Esophagus muscularis mucosa (tissue), 3 donors: ENCODE measurements at regions not wholly inside any gene's neighbourhood (a gene's known extent, or its start where the extent isn't known, plus 50 kb on each side); places are given as distances from the start of the nearest gene placed in this dataset.

ENCODE experiments used
- POLR2A ChIP-seq: fragments of 450-650 bp; IDR thresholded peaks from one replicate; pipeline ENCODE4 v1.6.1; 2017; ENCODE audit warnings: antibody characterized with exemption, moderate library complexity, mild to moderate bottlenecking, low read depth
- POLR2AphosphoS5 ChIP-seq, 2 donors: sonication (generic); formaldehyde crosslinking; IDR thresholded peaks; one replicate each; pipeline ENCODE4 v1.6.1; 2017; ENCODE audit warnings: antibody characterized with exemption in 2 of 2
- TF ChIP-seq, protein P1 (sequence below), 3 experiments: fragments of 200-600 bp in 2 of 3; fragments of 450-650 bp in 1 of 3; sonication (generic) in 2 of 3; IDR thresholded peaks; one replicate each; pipeline ENCODE4 v1.5.1; 2017 to 2019; ENCODE audit warnings: antibody characterized with exemption in 3 of 3, mild to moderate bottlenecking in 2 of 3, moderate library complexity in 1 of 3

GRCh38 chr2:217252181-217252580, 392.3 kb upstream of the TNP1 start:
- no peak for TF ChIP-seq POLR2A
- TF ChIP-seq, protein P1, sequence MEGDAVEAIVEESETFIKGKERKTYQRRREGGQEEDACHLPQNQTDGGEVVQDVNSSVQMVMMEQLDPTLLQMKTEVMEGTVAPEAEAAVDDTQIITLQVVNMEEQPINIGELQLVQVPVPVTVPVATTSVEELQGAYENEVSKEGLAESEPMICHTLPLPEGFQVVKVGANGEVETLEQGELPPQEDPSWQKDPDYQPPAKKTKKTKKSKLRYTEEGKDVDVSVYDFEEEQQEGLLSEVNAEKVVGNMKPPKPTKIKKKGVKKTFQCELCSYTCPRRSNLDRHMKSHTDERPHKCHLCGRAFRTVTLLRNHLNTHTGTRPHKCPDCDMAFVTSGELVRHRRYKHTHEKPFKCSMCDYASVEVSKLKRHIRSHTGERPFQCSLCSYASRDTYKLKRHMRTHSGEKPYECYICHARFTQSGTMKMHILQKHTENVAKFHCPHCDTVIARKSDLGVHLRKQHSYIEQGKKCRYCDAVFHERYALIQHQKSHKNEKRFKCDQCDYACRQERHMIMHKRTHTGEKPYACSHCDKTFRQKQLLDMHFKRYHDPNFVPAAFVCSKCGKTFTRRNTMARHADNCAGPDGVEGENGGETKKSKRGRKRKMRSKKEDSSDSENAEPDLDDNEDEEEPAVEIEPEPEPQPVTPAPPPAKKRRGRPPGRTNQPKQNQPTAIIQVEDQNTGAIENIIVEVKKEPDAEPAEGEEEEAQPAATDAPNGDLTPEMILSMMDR (IDR thresholded peaks at IDR 0.05) = no peak
- no peak for TF ChIP-seq POLR2AphosphoS5 (IDR thresholded peaks at IDR 0.05)
